ENCODE measurements at regions not wholly inside any gene's neighbourhood (a gene's known extent, or its start where the extent isn't known, plus 50 kb on each side); places are given as distances from the start of the nearest gene placed in this dataset.

GRCh38 chr4:148850257-148850995, 408.2 kb upstream of the NR3C2 start:
- Histone ChIP-seq H3K27me3 (no peaks in the 10 kb centered on the region), H3K36me3 (no peaks in the 10 kb centered on the region), H3K9me3 (no peaks in the 10 kb centered on the region), H3K4me3 (replicated peaks in 1 of 3) (no peak overlapping the region), H3K27ac (no peak overlapping the region), H3K4me1 (no peaks in the 10 kb centered on the region)
- WGBS, 2 donors, result 58 to 61% methylated on average over 2 of the region's 2 CpGs
- no peak for TF ChIP-seq POLR2A (IDR thresholded peaks at IDR 0.05)
- no peak for TF ChIP-seq CTCF (IDR thresholded peaks at IDR 0.05)
- no peak for DNase-seq
- intact Hi-C loops (cut with DNase I), result no loop called here

GRCh38 chr4:148849581-148849980, 407.4 kb upstream of the NR3C2 start:
- Histone ChIP-seq H3K4me1 (no peaks in the 10 kb centered on the region), H3K27ac (no peak overlapping the region), H3K9me3 (no peaks in the 10 kb centered on the region), H3K27me3 (no peaks in the 10 kb centered on the region), H3K4me3 (replicated peaks in 1 of 3) (no peak overlapping the region), H3K36me3 (no peaks in the 10 kb centered on the region)
- intact Hi-C loops (cut with DNase I), result no loop called here
- no peak for DNase-seq
- 95 to 100% methylated on average over 2 of the region's 2 CpGs for WGBS, 2 donors
- TF ChIP-seq CTCF (IDR thresholded peaks at IDR 0.05) (no peak), POLR2A (IDR thresholded peaks at IDR 0.05) (no peak)

- TF ChIP-seq POLR2A (IDR thresholded peaks at IDR 0.05) (no peak), CTCF (IDR thresholded peaks at IDR 0.05) (no peak)
- H3K27me3 ChIP-seq, result no peaks in the 10 kb centered on the region
- no peak overlapping the region for H3K4me3 ChIP-seq (replicated peaks in 1 of 3)
- 85 to 90% methylated on average over 10 of the region's 10 CpGs for WGBS, 2 donors
- no peaks in the 10 kb centered on the region for H3K36me3 ChIP-seq
- H3K27ac ChIP-seq, result no peak overlapping the region
- H3K9me3 ChIP-seq, result no peaks in the 10 kb centered on the region
- H3K4me1 ChIP-seq, result no peaks in the 10 kb centered on the region
- no peak for DNase-seq
- intact Hi-C loops (cut with DNase I), result no loop called here
Measured at GRCh38 chr4:148847544-148848255, 405.5 kb upstream of the NR3C2 start.

DNA sequence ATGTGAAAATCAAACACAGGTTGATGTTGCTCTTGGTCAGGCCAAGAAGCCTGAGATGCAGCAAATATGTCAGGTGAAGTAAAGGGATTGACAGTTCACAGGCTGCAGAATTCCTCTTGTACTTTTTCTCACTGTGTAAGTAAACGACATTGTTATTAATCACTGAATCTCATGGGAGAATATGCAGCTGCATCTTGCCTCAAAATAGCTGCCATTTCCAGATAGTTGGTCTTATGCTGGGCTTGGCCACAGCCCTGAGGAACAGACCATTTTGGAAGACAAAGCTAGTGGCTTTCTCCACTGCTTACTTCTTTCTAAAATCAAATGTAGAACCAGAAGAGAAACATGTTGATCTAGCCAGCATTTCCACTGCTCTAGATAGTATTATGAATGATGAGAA, 403.4 kb upstream of the NR3C2 start:
- intact Hi-C loops (cut with DNase I), result no loop called here
- Histone ChIP-seq H3K4me1 (peaks cover 0 to 4% of the 10 kb centered on the region in 2 donors), H3K4me3 (replicated peaks in 1 of 3) (no peak overlapping the region), H3K9me3 (no peaks in the 10 kb centered on the region), H3K36me3 (no peaks in the 10 kb centered on the region), H3K27me3 (no peaks in the 10 kb centered on the region), H3K27ac (no peak overlapping the region)
- no peak for DNase-seq
- no peak for TF ChIP-seq POLR2A (IDR thresholded peaks at IDR 0.05)
- no peak for TF ChIP-seq CTCF (IDR thresholded peaks at IDR 0.05)
- 58 to 66% methylated on average over 1 of the region's 1 CpG for WGBS, 2 donors

GRCh38 chr4:148843625-148844024, 401.4 kb upstream of the NR3C2 start:
- no peak overlapping the region for H3K27ac ChIP-seq
- WGBS, 2 donors, result 94 to 96% methylated on average over 3 of the region's 3 CpGs
- intact Hi-C loops (cut with DNase I), result no loop called here
- TF ChIP-seq POLR2A (IDR thresholded peaks at IDR 0.05) (no peak), CTCF (IDR thresholded peaks at IDR 0.05) (no peak)
- H3K4me1 ChIP-seq, result peaks cover 0 to 4% of the 10 kb centered on the region in 2 donors
- H3K9me3 ChIP-seq, result no peaks in the 10 kb centered on the region
- no peak for DNase-seq
- H3K4me3 ChIP-seq (replicated peaks in 1 of 3), result no peak overlapping the region
- H3K36me3 ChIP-seq, result no peaks in the 10 kb centered on the region
- H3K27me3 ChIP-seq, result no peaks in the 10 kb centered on the region
